ENCODE measurements at regions not wholly inside any gene's neighbourhood (a gene's known extent, or its start where the extent isn't known, plus 50 kb on each side); places are given as distances from the start of the nearest gene placed in this dataset.
"Not testable (repeated sequence)": the region's sequence is repeated elsewhere in the genome, so short reads cannot be mapped to it uniquely, and the experiment has no call there.

DNA sequence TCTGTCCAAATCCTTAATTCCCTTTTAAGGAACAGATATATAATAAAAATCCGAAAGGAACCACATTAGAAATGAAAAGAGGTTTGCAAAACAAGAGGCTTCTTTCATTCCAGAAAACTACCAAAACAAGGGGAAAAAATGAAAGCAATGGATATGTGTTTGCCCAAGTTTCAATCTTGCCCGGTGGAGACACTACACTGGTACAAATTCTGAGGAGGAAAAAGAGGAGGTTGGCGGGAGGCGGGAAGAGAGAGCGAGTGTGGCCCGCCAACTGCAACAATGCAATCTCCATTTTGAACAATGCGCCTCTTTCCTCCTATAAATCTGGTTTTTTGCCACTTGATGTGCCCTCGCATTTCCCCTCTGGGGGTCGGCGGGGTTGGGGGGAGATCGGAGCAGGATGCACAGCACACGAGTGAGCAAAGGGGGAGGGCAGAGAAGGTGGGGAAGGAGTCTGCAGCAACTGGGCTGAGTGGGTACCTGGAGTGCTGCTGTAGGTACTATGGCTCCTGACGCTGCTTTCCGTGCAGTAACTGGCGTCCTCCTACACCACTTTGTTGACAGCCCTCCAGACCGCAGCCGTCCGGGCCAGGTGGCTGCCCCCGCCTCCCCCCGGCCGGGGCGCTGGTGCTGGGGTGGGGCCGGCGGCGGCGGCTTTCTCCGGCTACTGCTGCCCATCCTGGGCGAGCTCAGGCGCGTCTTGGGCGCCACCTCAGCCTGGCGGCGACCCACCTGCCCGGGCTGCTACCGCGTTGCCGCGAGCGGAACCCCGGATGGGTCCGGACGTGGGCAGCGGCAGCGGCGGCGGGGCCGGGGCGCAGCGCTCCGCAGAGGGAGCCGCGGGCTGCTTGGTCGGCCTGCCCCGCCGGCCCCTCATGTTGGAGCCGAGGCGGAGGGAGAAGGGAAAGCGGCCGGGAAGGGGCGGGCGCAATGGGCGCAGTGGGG, 93.8 kb upstream of the PLEKHM1 start:
- BruUV-seq (replicated peaks) = no TSS peak
- no peaks in the 10 kb centered on the region for H3K27me3 Mint-ChIP-seq (ENCODE audit: insufficient read depth, unreplicated experiment)
- TF ChIP-seq, protein P1, sequence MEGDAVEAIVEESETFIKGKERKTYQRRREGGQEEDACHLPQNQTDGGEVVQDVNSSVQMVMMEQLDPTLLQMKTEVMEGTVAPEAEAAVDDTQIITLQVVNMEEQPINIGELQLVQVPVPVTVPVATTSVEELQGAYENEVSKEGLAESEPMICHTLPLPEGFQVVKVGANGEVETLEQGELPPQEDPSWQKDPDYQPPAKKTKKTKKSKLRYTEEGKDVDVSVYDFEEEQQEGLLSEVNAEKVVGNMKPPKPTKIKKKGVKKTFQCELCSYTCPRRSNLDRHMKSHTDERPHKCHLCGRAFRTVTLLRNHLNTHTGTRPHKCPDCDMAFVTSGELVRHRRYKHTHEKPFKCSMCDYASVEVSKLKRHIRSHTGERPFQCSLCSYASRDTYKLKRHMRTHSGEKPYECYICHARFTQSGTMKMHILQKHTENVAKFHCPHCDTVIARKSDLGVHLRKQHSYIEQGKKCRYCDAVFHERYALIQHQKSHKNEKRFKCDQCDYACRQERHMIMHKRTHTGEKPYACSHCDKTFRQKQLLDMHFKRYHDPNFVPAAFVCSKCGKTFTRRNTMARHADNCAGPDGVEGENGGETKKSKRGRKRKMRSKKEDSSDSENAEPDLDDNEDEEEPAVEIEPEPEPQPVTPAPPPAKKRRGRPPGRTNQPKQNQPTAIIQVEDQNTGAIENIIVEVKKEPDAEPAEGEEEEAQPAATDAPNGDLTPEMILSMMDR (IDR thresholded peaks at IDR 0.05; ENCODE audit: unreplicated experiment) = no peak
- intact Hi-C loops (cut with micrococcal nuclease) = loop anchor here (2.0 kb wide), 1 partner anchor 156 kb away; no protein-coding TSS in a partner anchor
- CTCF ChIA-PET = interaction anchor here (0.6 kb wide), 1 partner anchor 114 kb away, joined by 3 read pairs; no protein-coding TSS in a partner anchor
- H3K27ac Mint-ChIP-seq (ENCODE audit: low read depth, unreplicated experiment) = peak overlapping the region; percentile 76
- H3K4me1 Mint-ChIP-seq (ENCODE audit: insufficient read depth, unreplicated experiment) = peaks cover 23% of the 10 kb centered on the region
- peak overlapping the region; percentile 77 for H3K4me3 Mint-ChIP-seq (ENCODE audit: unreplicated experiment)
- H3K36me3 Mint-ChIP-seq (ENCODE audit: insufficient read depth, unreplicated experiment) = peaks cover 29% of the 10 kb centered on the region
- no peaks in the 10 kb centered on the region for H3K9me3 Mint-ChIP-seq (ENCODE audit: unreplicated experiment)
- POLR2A ChIA-PET = interaction anchor here (0.5 to 3.1 kb wide), 12 partner anchors 9 to 702 kb away, joined by 3 to 18 read pairs (median 4); partner anchors contain the start of genes ARHGAP27, HEXIM1, KANSL1 and PLEKHM1
- DNase-seq (ENCODE audit: unreplicated experiment) = peak; percentile 81

DNA sequence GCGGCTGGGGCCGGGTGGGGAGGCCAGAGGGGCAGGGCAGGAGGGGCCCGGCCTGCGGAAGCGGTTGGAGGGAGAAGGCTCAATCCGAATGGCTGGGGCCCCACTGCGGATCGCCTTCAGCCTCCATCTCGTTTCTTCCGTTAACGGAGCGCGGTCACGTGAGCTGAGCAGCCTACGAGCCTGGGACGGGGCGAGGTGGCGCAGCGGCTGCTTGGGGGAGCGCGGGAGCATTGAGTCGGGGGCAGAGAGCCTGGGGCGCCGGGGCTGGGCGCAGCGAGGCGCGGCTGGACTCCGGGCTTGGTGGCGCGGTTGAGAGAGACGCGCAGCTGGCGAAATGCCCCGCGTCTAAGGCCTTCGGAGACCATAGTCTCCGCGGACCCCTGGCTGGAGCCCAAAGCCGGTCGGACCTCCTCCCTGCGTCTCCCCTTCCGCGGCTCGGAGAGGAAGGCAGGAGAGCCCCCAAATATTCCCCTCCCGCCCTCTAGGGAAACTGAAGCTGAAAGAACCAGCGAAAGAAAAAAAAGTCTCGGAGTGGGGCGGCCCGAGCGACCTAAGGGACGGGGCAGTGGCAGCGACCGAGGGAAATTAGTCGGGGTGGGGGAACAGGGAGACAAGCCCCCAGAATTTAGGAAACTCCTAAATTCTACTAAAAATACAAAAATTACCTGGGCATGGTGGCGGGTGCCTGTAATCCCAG, 94.7 kb upstream of the PLEKHM1 start:
- Mint-ChIP-seq H3K4me1 (ENCODE audit: insufficient read depth, unreplicated experiment) (peaks cover 15% of the 10 kb centered on the region), H3K4me3 (ENCODE audit: unreplicated experiment) (peak overlapping the region; percentile 77), H3K27ac (ENCODE audit: low read depth, unreplicated experiment) (peak overlapping the region; percentile 76), H3K36me3 (ENCODE audit: insufficient read depth, unreplicated experiment) (peaks cover 26% of the 10 kb centered on the region)
- ChIA-PET POLR2A (interaction anchor here (0.5 to 3.1 kb wide), 10 partner anchors 94 to 682 kb away, joined by 3 to 18 read pairs (median 4); partner anchors contain the start of genes ARHGAP27, HEXIM1, KANSL1 and PLEKHM1), CTCF (interaction anchor here (0.6 kb wide), 2 partner anchors 115 to 695 kb away, joined by 3 to 4 read pairs; no protein-coding TSS in a partner anchor)
- not testable (repeated sequence) for BruUV-seq (replicated peaks); H3K27me3 Mint-ChIP-seq (ENCODE audit: insufficient read depth, unreplicated experiment); H3K9me3 Mint-ChIP-seq (ENCODE audit: unreplicated experiment)
- intact Hi-C loops (cut with micrococcal nuclease) = loop anchor here (2.0 kb wide), 1 partner anchor 156 kb away; no protein-coding TSS in a partner anchor
- peak; percentile 86 for DNase-seq (ENCODE audit: unreplicated experiment)

DNA sequence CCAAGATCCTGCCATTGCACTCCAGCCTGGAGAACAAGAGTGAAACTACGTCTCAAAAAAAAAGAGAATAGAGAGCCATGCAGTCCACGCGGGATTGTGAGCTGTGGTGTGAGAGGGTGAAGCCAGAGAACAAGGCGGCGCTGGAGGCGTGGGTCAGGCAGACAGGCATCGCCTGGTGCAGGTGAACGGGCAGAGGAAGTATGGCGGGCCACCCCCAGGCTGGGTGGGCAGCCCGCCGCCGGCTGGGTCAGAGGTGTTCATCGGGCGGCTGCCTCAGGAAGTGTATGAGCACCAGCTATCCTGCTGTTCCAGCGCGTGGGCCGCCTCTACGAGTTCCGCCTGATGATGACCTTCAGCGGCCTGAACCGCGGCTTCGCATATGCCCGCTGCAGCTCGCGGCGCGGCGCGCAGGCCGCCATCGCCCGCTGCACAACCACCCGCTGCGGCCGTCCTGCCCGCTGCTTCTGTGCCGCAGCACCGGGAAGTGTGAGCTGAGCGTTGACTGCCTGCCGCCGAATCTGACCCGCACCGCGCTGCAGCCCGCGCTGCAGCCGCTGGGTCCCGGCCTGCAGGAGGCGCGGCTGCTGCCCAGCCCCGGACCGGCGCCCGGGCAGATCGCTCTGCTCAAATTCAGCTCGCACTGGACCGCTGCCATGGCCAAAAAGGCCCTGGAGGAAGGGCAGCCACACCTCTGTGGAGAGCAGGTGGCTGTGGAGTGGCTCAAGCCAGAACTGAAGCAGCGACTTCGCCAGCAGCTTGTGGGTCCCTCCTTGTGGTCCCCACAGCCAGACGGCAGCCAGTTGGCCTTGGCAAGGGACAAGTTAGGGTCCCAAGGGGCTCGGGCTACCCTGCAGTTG, 95.5 kb upstream of the PLEKHM1 start:
- not testable (repeated sequence) for H3K27ac Mint-ChIP-seq (ENCODE audit: low read depth, unreplicated experiment); H3K27me3 Mint-ChIP-seq (ENCODE audit: insufficient read depth, unreplicated experiment); BruUV-seq (replicated peaks); H3K9me3 Mint-ChIP-seq (ENCODE audit: unreplicated experiment)
- ChIA-PET CTCF (interaction anchor here (0.6 to 0.7 kb wide), 5 partner anchors 241 to 694 kb away, joined by 3 to 5 read pairs (median 3); no protein-coding TSS in a partner anchor), POLR2A (interaction anchor here (0.7 to 3.1 kb wide), 8 partner anchors 95 to 677 kb away, joined by 3 to 18 read pairs (median 5); partner anchors contain the start of genes ARHGAP27, HEXIM1 and PLEKHM1)
- DNase-seq (ENCODE audit: unreplicated experiment) = peak; percentile 47
- H3K4me3 Mint-ChIP-seq (ENCODE audit: unreplicated experiment) = peak overlapping the region; percentile 77
- H3K36me3 Mint-ChIP-seq (ENCODE audit: insufficient read depth, unreplicated experiment) = peaks cover 25% of the 10 kb centered on the region
- intact Hi-C loops (cut with micrococcal nuclease) = loop anchor here (2.0 kb wide), 1 partner anchor 157 kb away; no protein-coding TSS in a partner anchor
- peaks cover 14% of the 10 kb centered on the region for H3K4me1 Mint-ChIP-seq (ENCODE audit: insufficient read depth, unreplicated experiment)
- TF ChIP-seq, protein P1 (IDR thresholded peaks at IDR 0.05; ENCODE audit: unreplicated experiment) = peak; percentile 46

DNA sequence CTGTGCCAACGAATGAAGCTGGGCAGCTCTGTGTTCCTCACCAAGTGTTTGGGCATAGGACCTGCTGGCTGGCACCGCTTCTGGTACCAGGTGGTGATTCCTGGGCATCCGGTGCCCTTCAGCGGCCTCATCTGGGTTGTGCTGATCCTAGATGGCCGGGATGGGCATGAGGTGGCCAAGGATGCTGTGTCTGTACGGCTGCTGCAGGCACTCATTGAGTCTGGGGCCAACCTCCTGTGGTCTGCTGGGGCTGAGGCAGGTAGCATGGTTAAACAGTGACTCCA, 96.1 kb upstream of the PLEKHM1 start:
- BruUV-seq (replicated peaks); H3K9me3 Mint-ChIP-seq (ENCODE audit: unreplicated experiment); H3K27me3 Mint-ChIP-seq (ENCODE audit: insufficient read depth, unreplicated experiment); DNase-seq (ENCODE audit: unreplicated experiment); H3K27ac Mint-ChIP-seq (ENCODE audit: low read depth, unreplicated experiment); H3K4me3 Mint-ChIP-seq (ENCODE audit: unreplicated experiment); intact Hi-C loops (cut with micrococcal nuclease): not testable (repeated sequence)
- peaks cover 19% of the 10 kb centered on the region for H3K36me3 Mint-ChIP-seq (ENCODE audit: insufficient read depth, unreplicated experiment)
- ChIA-PET CTCF (interaction anchor here (0.7 kb wide), 1 partner anchor 663 kb away, joined by 3 read pairs; no protein-coding TSS in a partner anchor), POLR2A (interaction anchor here (1.1 to 3.1 kb wide), 4 partner anchors 140 to 676 kb away, joined by 5 to 15 read pairs (median 8); partner anchors contain the start of gene HEXIM1)
- H3K4me1 Mint-ChIP-seq (ENCODE audit: insufficient read depth, unreplicated experiment) = peaks cover 14% of the 10 kb centered on the region

Measured in MCF 10A (cell line).